WTC11 (cell line): ENCODE measurements at regions not wholly inside any gene's neighbourhood (a gene's known extent, or its start where the extent isn't known, plus 50 kb on each side); places are given as distances from the start of the nearest gene placed in this dataset.

Experiments used
- ATAC-seq: fragments of 200-7000 bp; cut with Tn5 transposase; 2 replicates; pipeline ENCODE4 v1.10.0; 2021; ENCODE audit warnings: mild to moderate bottlenecking, moderate library complexity
- CTCF ChIA-PET: fragments of 300-600 bp; sonication (Branson Sonifier 250); formaldehyde crosslinking; loops from one replicate; lab custom pipeline; 2021; ENCODE audit warnings: antibody characterized with exemption; lab: Charles Lee
- POLR2A ChIA-PET: fragments of 350-600 bp; sonication (Branson Sonifier 250); formaldehyde crosslinking; loops from one replicate; lab custom pipeline; 2021; ENCODE audit warnings: antibody characterized with exemption; lab: Charles Lee
- DNase-seq: peaks from one replicate; pipeline ENCODE4 v3.0.0; 2021; ENCODE audit warnings: low spot score
- H3K27ac Mint-ChIP-seq: 2 replicates; pipeline ENCODE4 v1.8.0; 2021; ENCODE audit warnings: mixed read lengths
- H3K27me3 Mint-ChIP-seq: 2 replicates; pipeline ENCODE4 v1.8.0; 2021; ENCODE audit warnings: low read depth, mild to moderate bottlenecking, moderate library complexity, mixed read lengths
- H3K36me3 Mint-ChIP-seq: 2 replicates; pipeline ENCODE4 v1.8.0; 2021; ENCODE audit warnings: mixed read lengths
- H3K4me1 Mint-ChIP-seq: 2 replicates; pipeline ENCODE4 v1.8.0; 2022; ENCODE audit warnings: mixed read lengths
- H3K4me3 Mint-ChIP-seq: 2 replicates; pipeline ENCODE4 v1.8.0; 2021; ENCODE audit warnings: mild to moderate bottlenecking, moderate library complexity, mixed read lengths
- H3K9me3 Mint-ChIP-seq: 2 replicates; pipeline ENCODE4 v1.8.0; 2021; ENCODE audit warnings: mixed read lengths
- E2F1 ChIP-seq: sonication (generic); formaldehyde crosslinking; IDR thresholded peaks from 2 replicates; pipeline ENCODE4 v1.8.0; 2022; ENCODE audit warnings: mild to moderate bottlenecking, missing genetic modification reagents
- E2F4 ChIP-seq: sonication (generic); formaldehyde crosslinking; IDR thresholded peaks from 2 replicates; pipeline ENCODE4 v1.8.1; 2022; ENCODE audit warnings: low read depth, mild to moderate bottlenecking, moderate library complexity, missing genetic modification reagents, borderline replicate concordance
- EMX1 ChIP-seq: fragments of 250-450 bp; sonication (Bioruptor Pico); IDR thresholded peaks from 2 replicates; pipeline ENCODE4 v1.8.0; 2021; ENCODE audit warnings: mild to moderate bottlenecking
- ESRRA ChIP-seq: sonication (generic); formaldehyde crosslinking; IDR thresholded peaks from 2 replicates; pipeline ENCODE4 v1.8.1; 2022; ENCODE audit warnings: mild to moderate bottlenecking, missing genetic modification reagents, borderline replicate concordance
- FOXP4 ChIP-seq: sonication (generic); formaldehyde crosslinking; IDR thresholded peaks from 2 replicates; pipeline ENCODE4 v1.8.0; 2022; ENCODE audit warnings: mild to moderate bottlenecking, missing genetic modification reagents
- NFATC4 ChIP-seq: fragments of 250-450 bp; sonication (Bioruptor Pico); IDR thresholded peaks from 2 replicates; pipeline ENCODE4 v1.9.0; 2021; ENCODE audit warnings: mild to moderate bottlenecking
- NFE2L1 ChIP-seq: sonication (generic); formaldehyde crosslinking; IDR thresholded peaks from 2 replicates; pipeline ENCODE4 v1.8.1; 2023; ENCODE audit warnings: missing genetic modification reagents
- PREB ChIP-seq: sonication (generic); formaldehyde crosslinking; IDR thresholded peaks from 2 replicates; pipeline ENCODE4 v1.8.1; 2022; ENCODE audit warnings: mild to moderate bottlenecking, missing genetic modification reagents, moderate library complexity, borderline replicate concordance
- RELA ChIP-seq: sonication (generic); formaldehyde crosslinking; IDR thresholded peaks from 2 replicates; pipeline ENCODE4 v1.8.1; 2022; ENCODE audit warnings: missing genetic modification reagents, mild to moderate bottlenecking, borderline replicate concordance
- RORB ChIP-seq: fragments of 250-450 bp; sonication (Bioruptor Pico); IDR thresholded peaks from 2 replicates; pipeline ENCODE4 v1.9.0; 2021; ENCODE audit warnings: mild to moderate bottlenecking
- SOX15 ChIP-seq: fragments of 250-450 bp; sonication (Bioruptor Pico); IDR thresholded peaks from 2 replicates; pipeline ENCODE4 v1.9.0; 2021; ENCODE audit warnings: mild to moderate bottlenecking
- STAT6 ChIP-seq: sonication (generic); formaldehyde crosslinking; conservative IDR thresholded peaks from 2 replicates; pipeline ENCODE4 v1.8.1; 2023; ENCODE audit warnings: mild to moderate bottlenecking, low read depth, missing genetic modification reagents, moderate library complexity
- TP53 ChIP-seq: sonication (generic); formaldehyde crosslinking; IDR thresholded peaks from 2 replicates; pipeline ENCODE4 v1.8.1; 2023; ENCODE audit warnings: mild to moderate bottlenecking, missing genetic modification reagents
- ZBTB43 ChIP-seq: sonication (generic); formaldehyde crosslinking; IDR thresholded peaks from 2 replicates; pipeline ENCODE4 v1.8.1; 2023; ENCODE audit warnings: mild to moderate bottlenecking, missing genetic modification reagents
- ZNF263 ChIP-seq: sonication (generic); formaldehyde crosslinking; IDR thresholded peaks from 2 replicates; pipeline ENCODE4 v1.8.1; 2022; ENCODE audit warnings: low read depth, mild to moderate bottlenecking, moderate library complexity, missing genetic modification reagents

- CTCF ChIA-PET, result interaction anchor here (0.7 to 2.2 kb wide), 19 partner anchors 10 to 330 kb away, joined by 3 to 28 read pairs (median 6); no protein-coding TSS in a partner anchor
- Mint-ChIP-seq H3K27ac (no peak overlapping the region), H3K4me1 (peaks cover 12% of the 10 kb centered on the region), H3K27me3 (no peaks in the 10 kb centered on the region), H3K36me3 (peaks cover 15% of the 10 kb centered on the region), H3K9me3 (peaks cover 27% of the 10 kb centered on the region), H3K4me3 (no peak overlapping the region)
- no peak for DNase-seq
- TF ChIP-seq RELA, result no peak
- no peak for TF ChIP-seq TP53 (CRISPR knock-in tag)
- TF ChIP-seq E2F4 (CRISPR knock-in tag), result no peak
- no peak for ATAC-seq
- POLR2A ChIA-PET, result no interaction called here
Observed at GRCh38 chr17:51434434-51435170, 174.3 kb downstream of the UTP18 start.

GRCh38 chr17:51435171-51435552 lies 174.8 kb downstream of the UTP18 start:
- no peak for ATAC-seq
- TF ChIP-seq STAT6 (no peak), PREB (CRISPR knock-in tag) (no peak), NFATC4 (CRISPR knock-in tag) (no peak), ESRRA (CRISPR knock-in tag) (no peak), RORB (CRISPR knock-in tag) (no peak), NFE2L1 (CRISPR knock-in tag) (no peak), ZNF263 (CRISPR knock-in tag) (no peak), E2F1 (CRISPR knock-in tag) (no peak), FOXP4 (CRISPR knock-in tag) (no peak), EMX1 (CRISPR knock-in tag) (no peak), SOX15 (no peak), ZBTB43 (CRISPR knock-in tag) (no peak)

More at GRCh38 chr17:51435171-51435552, 174.8 kb downstream of the UTP18 start:
- DNase-seq, result no peak
- POLR2A ChIA-PET, result no interaction called here
- peaks cover 9% of the 10 kb centered on the region for H3K36me3 Mint-ChIP-seq
- H3K27me3 Mint-ChIP-seq, result no peaks in the 10 kb centered on the region
- CTCF ChIA-PET, result interaction anchor here (0.6 to 2.2 kb wide), 34 partner anchors 9 to 329 kb away, joined by 3 to 28 read pairs (median 4); no protein-coding TSS in a partner anchor
- H3K4me1 Mint-ChIP-seq, result peaks cover 15% of the 10 kb centered on the region
- H3K4me3 Mint-ChIP-seq, result no peak overlapping the region
- H3K27ac Mint-ChIP-seq, result no peak overlapping the region
- peaks cover 24% of the 10 kb centered on the region for H3K9me3 Mint-ChIP-seq
